Mucosa of gallbladder (tissue), 1 donor: ENCODE measurements at regions not wholly inside any gene's neighbourhood (a gene's known extent, or its start where the extent isn't known, plus 50 kb on each side); places are given as distances from the start of the nearest gene placed in this dataset.

Experiments used
- DNase-seq: peaks from one replicate; pipeline ENCODE4 v3.0.0-alpha.2; 2020; ENCODE audit warnings: low spot score
- donor health status: DM: no; HTN: no; CAD: no.

DNA sequence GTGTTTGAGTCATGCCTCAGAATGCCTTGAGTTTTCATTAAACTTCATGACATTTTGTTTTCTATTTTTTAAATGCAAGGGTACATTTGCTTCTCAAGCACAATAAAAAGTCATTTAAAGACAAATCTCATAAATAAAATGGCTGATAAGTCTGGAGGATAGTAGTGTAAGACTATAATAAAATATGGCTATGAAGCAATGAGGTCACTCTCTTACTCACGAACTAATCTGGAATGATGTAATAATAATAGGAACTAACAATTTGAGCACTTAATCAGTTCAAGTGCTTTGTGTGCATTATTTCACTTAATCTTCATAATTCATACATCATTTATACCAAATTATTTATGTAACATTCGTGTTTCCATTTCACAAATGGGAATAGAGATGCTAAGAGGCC, 149.3 kb upstream of the CTTNBP2 start:
- DNase-seq = no peak

DNA sequence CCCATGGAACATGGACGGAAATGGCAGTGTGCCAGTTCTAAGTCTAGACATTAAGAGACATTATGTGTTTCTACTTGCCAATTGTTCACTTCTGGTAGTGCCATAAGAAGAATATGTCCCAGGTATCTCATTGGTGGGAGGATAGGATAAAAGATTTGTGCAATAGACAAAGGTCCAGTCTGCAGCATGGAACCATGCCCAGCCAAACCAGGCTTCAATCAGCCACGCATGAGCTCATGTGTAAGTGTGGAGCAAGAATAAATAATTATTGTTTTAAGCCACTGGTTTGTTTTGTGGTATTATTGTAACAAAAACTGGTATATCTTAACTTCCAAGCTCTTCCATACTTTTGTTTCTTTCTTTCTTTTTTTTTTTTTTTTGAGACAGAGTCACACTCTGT, 153.6 kb upstream of the CTTNBP2 start:
- no peak for DNase-seq

DNA sequence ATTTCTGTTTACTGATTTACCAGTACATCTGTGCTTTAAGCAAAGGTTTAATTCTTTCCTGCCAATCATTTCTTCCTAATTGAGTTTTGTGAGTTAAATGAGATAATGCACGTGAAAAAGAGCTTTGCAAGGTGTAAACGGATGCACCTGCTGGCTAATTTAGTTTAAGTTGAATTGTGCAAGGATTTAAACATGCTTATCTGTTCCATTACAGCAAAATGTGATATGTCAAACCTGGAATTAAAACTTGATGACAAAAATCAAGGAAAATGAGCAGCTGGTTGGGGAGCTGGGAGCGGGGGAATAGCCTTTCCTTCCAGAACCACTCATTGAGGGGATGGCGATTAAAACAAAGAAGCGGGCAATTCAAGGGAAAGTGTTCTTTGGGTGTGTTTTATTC, 155.0 kb upstream of the CTTNBP2 start:
- no peak for DNase-seq

DNA sequence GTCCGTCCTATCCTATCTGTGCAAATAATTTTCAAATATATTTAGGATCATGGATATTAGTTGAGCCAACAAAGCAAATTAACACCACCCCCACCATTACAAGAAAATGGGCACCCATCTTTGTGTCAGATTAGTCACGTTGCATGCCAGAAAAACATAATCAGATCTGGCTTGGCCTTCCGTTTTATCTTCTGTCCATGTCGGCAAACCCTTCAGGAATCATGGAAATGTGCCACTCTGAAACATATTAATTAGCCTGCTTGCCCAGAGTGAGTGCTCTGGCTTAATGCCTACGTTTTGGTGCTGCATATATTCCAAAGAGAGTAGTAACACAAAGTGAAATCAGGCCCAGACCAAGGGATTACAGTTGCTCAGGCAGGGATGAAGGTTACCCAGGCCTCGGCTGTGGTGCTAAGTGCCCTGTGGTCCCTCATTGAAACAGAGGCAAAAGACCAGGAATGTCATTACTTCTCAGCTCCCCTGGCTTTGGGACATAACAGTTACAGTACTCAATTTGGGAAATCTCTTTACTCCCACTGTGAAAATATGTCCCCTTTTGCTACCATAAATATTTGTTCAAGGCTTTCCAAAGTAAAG, 154.0 kb upstream of the LSM8 start:
- DNase-seq = no peak

DNA sequence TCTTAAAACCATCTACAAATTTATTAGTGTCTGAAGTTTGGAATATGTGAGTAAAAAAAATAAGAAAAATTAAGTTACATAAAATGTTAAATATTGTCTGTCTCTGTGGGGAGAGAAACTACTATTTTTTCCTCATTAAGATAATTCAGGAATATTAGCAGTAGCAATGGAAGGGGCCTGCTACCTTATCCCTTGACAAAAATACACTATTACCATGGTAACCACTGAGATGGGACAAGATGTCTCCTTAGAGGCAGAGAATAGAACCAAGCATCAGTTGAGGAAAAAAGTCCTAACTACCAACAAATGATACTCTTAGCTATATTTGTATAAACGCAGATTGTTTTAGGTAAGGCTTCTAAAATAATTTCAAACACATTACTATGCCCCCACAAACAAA, 150.7 kb upstream of the LSM8 start:
- DNase-seq = no peak

DNA sequence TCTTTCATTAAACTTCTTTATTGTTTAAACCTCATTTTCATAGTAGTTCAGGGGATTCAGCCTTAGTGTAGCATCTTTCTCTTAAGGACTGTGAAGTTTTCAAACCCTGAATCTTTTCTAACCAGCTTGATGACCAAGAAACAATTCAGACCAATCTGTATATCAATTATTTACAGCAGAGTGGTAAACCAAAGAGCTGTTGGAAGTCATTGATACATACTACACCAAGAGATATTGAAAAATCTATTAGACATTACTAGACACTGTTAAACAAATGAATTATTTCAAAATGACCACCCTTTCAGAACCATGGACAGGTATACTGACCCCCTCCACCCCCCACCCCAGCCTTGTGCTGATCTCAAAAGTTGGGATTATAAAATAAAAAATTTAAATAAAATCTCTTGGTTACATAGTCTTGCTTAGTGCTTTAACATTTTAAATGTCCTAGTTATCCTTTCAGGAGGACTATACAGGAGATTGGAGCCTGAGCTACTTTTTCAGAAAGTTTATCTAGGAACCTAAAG, 143.9 kb upstream of the LSM8 start:
- DNase-seq = no peak

DNA sequence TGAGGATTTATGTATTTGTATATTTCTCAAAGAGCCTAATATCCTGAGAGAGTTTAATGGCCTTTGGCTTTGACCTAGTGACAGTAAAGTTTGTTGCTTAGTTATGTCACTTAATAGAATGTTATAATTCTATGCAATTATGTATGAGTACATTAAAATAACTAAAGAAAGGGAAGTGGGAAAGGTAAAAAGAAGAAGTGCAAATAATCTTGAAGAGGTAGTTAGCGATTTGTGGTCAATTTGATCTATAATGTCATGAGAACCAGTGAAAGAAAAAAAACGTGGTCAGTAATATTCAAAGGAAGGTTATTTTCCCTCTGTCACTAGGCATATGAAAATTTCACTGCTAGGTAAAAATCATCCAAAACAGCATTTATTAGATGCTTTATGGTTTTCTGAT, 143.4 kb upstream of the LSM8 start:
- no peak for DNase-seq

DNA sequence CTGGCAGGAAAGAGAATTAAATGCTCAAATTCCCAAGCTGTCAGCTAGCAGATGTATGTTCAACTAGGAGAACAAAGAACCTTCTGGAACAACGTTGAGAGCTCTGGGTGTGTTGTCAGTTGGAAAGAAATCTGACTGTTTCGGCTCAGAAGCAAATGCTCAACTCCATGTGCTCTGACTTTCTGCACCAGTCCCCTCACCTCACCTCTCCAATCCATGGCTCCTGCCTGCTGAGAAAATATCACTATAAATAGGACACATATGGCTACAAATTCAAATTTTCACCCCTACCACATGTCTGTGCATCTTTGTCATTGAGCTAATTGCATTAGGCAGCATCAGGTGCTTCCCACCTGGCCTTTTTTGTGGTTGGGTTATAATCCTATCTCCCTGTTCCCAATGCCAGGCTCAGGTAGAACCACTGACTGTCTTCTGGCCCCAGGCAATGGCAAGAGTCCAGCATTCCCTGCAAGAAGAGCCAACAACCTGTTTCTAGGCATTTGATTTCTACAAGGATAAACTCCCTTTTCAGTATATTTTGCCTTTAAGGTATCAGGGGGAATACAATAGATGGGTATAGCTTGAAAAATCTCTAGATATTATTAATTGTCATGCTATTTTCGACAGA, 142.6 kb upstream of the LSM8 start:
- DNase-seq = no peak

DNA sequence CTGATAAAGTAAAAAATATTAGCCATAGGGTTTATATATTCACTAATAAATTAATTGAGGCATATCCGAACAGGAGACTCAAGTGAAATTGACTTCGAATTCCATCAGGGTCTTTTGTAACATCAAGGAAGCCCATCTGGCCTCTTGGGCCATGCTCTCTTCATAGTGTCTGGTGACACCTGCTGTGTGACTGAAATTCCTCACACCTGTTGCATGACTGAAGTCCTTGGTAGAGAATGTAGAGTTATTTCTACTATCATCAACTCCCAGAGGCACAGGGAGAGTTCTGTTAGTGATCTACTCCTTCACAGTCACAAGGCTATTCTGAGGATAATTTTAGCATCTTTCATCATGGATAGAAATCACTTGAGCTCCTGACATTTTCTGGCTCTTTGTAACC, 138.3 kb upstream of the LSM8 start:
- DNase-seq = no peak

DNA sequence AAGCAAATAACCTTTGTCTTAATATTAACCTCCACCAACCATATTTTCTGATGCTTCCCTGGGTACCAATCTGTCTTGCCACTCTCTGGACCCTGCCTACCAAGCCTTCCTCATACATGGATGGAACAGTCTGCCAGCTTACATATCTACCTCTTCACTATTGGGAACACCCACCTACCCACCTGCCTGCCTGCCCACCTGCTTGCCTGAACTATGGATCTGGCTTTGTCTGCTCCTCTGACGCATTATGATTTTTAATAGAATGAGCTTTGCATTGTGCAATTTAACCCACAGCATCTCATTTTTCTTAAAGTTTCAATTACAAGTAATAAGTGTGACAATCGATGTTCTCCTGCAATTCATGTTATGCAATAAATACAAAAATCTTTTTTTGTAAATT, 137.9 kb upstream of the LSM8 start:
- no peak for DNase-seq

DNA sequence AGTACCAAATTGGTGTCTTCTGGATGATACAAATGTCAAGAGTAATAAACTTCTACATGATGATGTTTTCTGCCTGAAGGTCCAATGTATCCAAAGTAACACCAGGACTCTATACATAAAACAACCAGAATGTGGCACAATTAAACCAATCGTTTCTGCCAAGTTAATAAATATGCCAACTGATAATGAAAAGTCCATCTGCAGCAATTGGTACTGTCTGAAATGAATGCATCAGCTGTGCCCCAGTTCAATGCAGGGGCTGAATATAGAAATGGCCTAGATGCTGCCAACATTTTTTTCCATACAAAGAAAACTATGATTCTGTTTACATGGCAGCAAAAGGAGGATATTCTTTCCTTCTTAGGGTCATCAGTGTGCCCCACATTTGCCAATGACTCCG, 137.2 kb upstream of the LSM8 start:
- no peak for DNase-seq

DNA sequence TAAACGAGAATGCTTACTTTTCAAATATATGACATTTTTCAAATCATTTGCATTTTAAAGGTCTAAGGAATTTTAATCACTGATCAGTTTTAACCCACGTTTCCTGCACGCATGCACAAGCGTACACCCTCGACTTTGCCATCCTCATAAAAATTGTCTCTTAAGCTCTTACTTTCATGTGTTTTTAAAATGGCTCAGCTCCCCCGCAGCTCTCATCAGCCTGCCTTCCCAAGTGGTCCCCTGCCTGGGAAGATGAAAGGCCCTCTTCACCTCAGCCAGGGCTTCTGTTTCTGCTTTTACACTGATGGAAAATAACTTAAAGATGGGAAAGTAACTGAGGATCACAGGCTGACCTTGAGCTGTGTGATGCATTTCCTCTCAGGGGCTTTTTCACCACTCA, 131.6 kb upstream of the LSM8 start:
- DNase-seq = no peak

DNA sequence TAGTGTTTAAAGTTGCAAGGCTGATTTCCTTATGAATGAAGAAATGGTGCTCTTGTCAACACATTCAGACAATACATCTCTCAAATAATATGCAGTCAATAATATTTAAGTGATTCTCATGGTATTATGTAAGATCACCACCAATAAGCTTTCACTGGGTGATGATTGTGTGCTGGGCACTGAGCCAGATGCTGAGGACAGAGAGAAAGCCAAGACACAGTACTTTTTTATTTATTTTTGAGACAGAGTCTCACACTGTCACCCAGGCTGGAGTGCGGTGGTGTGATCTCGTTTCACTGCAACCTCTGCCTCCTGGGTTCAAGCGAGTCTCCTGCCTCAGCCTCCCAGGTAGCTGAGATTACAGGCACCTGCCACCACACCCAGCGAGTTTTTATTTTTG, 130.6 kb upstream of the LSM8 start:
- peak; percentile 33 for DNase-seq

DNA sequence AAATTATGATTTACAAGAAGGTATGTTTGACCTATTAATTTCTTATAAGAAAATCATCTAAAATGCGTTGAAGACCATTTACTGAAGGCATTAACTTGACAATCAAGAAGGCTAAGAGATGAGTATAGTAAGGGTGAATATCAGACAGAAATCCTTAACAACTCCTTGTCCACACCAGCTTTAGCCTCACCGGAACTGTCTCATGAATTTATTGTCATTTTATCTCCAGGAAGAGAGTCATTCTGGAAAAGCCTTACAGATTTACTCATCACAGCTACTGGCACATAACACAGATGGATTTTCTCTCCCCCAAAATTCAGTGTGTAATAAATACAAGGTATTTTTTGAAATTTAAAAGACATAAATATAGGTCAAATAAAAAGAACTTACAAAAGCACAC, 129.4 kb upstream of the LSM8 start:
- DNase-seq = no peak

DNA sequence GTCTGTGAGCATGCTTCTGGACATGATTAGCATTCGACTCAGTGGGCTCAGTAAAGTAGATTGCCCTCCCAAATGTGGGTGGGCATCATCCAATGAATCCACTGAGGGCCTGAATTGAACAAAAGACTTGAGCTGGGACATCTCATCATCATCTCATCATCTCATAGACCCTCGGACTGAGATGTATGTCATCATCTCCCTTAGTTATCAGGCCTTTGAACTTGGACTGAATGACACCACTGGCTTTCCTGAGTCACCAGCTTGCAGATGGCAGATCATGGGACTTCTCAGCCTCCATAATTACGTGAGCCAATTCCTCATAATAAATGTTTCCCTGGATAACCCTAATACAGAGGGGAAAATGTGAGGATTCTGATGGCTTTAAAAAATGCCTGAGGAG, 128.3 kb upstream of the LSM8 start:
- DNase-seq = no peak

DNA sequence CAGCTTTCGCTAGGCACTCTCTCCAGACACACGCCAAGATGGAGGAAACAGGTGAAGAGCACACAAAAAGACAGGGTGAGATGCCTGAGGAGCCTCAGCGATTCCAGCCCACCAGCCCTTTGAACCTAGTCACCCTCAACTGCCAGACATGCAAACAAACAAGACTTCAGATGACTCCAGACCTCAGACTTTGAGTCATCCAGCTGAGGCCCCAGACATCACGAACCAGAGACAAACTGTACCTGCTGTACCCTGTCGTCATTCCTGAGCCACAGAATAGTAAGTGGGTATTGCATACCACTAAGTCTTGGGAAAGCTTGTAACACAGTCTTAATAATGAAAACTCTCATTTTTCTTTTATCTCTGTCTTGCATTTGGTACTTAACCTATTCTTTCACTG, 126.6 kb upstream of the LSM8 start:
- no peak for DNase-seq

DNA sequence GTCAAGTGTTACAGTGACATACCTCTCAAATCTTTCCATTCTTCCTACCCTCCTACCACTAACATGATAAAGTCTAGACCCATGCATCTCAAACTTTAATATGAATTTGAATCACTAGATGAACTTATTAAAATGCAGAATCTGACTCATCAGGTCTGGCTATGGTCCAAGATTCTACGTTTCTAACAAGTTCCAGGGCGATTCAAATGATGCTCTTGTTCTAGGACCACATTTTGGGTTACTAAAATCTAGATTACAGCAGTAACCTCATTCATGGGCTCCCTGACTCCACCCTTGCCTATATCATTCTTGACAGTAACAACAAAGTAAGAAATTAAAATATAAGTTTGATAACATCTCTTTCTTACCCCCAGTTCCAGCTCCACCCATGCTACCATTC, 124.8 kb upstream of the LSM8 start:
- DNase-seq = no peak

DNA sequence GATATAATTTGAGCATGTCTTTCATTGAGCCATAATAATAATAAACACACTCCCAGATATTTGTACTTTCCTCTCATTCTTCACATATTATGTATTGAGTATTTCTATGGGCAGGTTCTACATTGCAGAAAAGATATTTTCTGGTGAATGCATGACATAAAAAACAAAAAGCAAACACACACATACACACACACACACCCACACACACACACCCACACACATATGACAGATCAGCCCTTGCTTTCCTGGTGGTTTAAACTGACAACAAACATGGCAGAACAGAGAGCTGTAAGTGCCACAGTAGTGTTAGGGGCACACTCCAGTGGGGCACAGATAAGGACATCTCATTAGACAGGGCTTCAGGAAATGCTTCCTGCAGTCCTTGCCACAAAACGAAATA, 123.3 kb upstream of the LSM8 start:
- DNase-seq = no peak

DNA sequence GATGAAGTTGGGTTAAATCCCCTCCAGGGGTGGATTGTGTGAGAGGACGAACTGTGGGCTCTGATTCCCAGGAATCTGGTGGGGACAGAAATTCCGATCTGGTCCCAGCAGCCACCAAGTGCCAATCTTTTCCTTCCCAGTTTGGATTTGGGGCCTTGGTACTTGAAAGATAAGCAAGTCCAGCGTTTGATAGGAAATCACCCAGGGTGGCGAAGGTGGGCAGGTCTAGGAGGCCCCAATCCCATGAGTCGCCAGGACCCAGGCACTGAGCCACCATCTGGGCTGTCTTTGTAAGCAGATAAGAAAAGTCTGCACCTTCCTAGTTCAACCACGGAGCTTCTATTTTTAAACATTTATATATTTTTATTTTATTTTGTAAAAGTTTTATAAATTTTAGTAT, 122.6 kb upstream of the LSM8 start:
- DNase-seq = no peak

DNA sequence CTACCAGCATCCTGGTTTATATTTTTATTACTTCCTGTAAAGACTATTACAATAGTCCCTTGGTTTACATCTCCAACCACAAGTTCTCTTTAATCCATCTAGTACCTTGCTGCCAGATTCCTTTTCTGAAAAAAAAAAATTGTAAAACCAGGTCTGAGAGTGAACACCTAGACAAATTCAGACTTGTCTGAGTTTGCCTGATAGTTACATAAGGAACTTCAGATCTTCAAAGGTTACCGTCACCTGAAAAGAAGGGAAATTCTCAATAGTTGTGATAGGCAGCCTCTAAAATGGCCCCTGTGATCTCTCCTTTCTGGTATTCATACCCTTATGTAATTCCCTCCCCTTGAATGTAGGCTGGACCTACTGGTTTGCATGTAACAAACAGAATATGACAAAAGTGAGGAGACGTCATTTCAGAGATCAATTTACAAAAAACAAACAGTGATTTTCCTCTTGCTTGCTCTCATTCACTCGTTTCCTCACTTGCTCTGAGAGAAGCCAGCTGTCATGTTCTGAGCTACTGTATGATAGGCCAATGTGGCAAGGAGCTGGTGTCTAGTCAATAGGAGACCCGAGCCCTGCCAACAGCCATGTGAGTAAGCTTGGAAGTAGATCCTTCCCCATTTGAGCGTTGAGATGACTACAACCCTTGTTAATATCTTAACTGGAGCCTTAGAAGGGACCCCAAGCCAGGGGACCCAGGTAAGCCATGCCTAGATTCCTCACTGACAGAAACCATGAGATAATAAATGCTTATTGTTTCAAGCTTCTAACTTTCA, 110.9 kb upstream of the LSM8 start:
- no peak for DNase-seq

DNA sequence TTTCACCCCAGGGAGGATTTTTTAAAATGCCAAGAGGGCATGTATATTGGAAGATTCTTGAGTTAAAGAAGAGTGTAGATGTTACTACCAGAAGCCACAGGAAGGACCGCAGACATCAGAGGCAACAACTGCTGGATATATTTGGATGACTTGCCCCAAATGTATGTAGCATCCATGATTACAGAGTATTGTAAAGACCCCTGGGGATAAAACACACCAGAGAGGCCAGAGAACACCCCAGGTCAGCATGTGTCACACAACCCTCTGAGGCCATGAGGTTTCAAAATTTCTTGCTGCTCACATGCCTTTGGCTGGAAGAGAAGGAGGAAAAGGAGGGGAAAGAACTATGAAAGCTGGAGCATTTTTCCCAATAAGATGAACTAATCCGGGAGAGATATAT, 108.0 kb upstream of the LSM8 start:
- no peak for DNase-seq

DNA sequence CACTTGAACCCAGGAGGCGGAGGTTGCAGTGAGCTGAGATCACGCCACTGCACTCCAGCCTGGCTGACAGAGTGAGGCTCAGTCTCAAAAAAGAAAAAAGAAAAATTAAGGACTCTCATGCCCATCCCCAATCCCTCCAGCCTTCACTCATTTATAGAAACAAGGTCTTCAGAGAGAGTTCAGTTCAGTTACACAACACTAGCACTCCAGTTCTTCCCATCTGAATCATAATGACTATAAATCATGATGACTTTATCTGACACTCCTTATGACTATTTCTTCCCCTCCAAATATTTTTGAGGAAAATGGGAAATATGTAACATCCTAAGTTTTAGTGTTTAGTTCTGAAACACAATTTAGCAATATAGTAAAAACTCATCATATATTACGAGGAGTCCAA, 107.4 kb upstream of the LSM8 start:
- no peak for DNase-seq

DNA sequence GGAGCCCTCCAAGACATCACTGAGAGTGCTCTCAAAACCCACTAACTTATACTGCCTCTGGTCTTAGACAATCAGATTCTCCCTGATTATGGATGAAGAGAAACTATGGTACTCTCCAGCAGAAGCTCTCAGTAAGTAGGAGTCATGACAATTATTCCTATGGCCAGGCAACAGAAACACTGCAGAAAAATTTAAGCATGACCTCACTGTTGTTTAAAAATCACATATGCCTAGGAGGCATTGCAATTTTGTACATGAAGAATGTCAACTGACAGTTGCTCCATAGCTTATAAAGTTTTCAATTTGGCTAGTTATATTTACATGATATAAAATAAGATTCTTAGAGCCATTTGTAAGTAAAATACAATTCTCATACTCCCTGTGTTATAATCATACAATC, 105.9 kb upstream of the LSM8 start:
- DNase-seq = no peak
